Large intestine (tissue), 3 donors: ENCODE measurements at regions not wholly inside any gene's neighbourhood (a gene's known extent, or its start where the extent isn't known, plus 50 kb on each side); places are given as distances from the start of the nearest gene placed in this dataset.
A peak's percentile ranks its signal among the peaks of the same experiment; 100 is the strongest.

ENCODE experiments used
- DNase-seq, 2 donors: peaks; one replicate each; pipeline versions ENCODE4 v3.0.0 to v3.0.0-alpha.2; 2013
- H3K27ac ChIP-seq: one replicate; pipeline ENCODE4 v1.5.1; 2013; ENCODE audit warnings: low read length
- H3K27me3 ChIP-seq: 2 replicates; pipeline ENCODE4 v1.6.1; 2013; ENCODE audit warnings: low read length; ENCODE audit not compliant: control insufficient read depth, insufficient read depth
- H3K36me3 ChIP-seq: 2 replicates; pipeline ENCODE4 v1.6.1; 2013; ENCODE audit warnings: low read length; ENCODE audit not compliant: control insufficient read depth, insufficient read depth
- H3K4me1 ChIP-seq: one replicate; pipeline ENCODE4 v1.6.1; 2013; ENCODE audit warnings: low read length; ENCODE audit not compliant: control insufficient read depth, insufficient read depth
- H3K4me3 ChIP-seq: one replicate; pipeline ENCODE4 v1.5.1; 2013; ENCODE audit warnings: low read length
- H3K9me3 ChIP-seq: one replicate; pipeline ENCODE4 v1.6.1; 2013; ENCODE audit warnings: mild to moderate bottlenecking, low read depth, low read length, moderate library complexity; ENCODE audit not compliant: control insufficient read depth
- WGBS: methylation state at CpG from one replicate; pipeline ENCODE4 v1.1.5; 2013; ENCODE audit warnings: low lambda C conversion rate; ENCODE audit not compliant: insufficient coverage; 5-methylcytosine and 5-hydroxymethylcytosine counted together

DNA sequence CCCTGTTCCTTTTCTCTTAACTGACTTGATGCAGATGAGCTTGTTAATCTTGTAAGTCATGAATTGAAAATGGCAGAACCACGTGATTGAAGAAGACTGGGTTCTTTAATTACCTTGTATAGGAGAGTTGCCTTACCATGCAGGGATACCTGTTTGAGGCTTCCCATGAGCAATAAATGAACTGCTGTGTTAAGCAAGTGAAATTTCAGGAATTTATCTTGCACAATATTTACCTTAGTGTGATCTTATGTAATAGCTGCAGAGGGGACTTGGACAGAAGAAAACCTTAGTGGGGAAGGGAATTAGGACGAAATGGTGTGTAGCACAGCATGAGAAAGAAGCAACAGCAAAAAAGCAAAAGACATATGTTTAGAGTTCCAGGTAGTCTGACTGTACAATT lies 384.0 kb upstream of the TMEFF2 start:
- no peaks in the 10 kb centered on the region for H3K4me1 ChIP-seq
- peaks cover 2% of the 10 kb centered on the region for H3K9me3 ChIP-seq
- no peak overlapping the region for H3K27ac ChIP-seq
- DNase-seq: peak; percentile 4 to 33
- no peaks in the 10 kb centered on the region for H3K27me3 ChIP-seq
- no peaks in the 10 kb centered on the region for H3K36me3 ChIP-seq
- H3K4me3 ChIP-seq: no peak overlapping the region
- WGBS: 60% methylated on average over 1 of the region's 2 CpGs

GRCh38 chr2:192577706-192578105 lies 383.0 kb upstream of the TMEFF2 start:
- Histone ChIP-seq H3K4me3 (no peak overlapping the region), H3K36me3 (no peaks in the 10 kb centered on the region), H3K27me3 (no peaks in the 10 kb centered on the region), H3K27ac (no peak overlapping the region), H3K9me3 (peaks cover 2% of the 10 kb centered on the region), H3K4me1 (no peaks in the 10 kb centered on the region)
- no peak for DNase-seq

DNA sequence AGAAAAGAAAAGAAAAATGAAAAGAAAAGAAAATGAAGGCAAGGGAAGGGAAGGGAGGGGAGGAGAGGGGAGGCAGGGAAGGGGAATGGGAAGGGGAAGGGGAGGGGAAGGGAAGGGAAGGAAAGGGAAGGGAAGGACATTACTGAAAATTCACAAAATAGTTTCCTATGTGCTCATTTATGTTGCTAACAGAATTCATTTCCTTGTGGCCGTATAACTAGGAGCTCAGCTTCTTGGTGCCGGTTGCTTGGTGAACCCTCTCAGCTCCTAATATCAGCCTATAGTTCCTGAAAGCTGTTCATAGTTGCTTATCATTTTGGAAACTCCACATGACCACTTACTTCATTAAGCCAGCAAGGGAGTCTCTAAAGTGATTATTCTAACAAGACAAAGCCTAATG lies 379.8 kb upstream of the TMEFF2 start:
- no peak for DNase-seq
- no peaks in the 10 kb centered on the region for H3K4me1 ChIP-seq
- no peak overlapping the region for H3K27ac ChIP-seq
- no peaks in the 10 kb centered on the region for H3K36me3 ChIP-seq
- H3K27me3 ChIP-seq: no peaks in the 10 kb centered on the region
- H3K9me3 ChIP-seq: peaks cover 2% of the 10 kb centered on the region
- 80% methylated on average over 1 of the region's 2 CpGs for WGBS
- H3K4me3 ChIP-seq: no peak overlapping the region

- no peaks in the 10 kb centered on the region for H3K27me3 ChIP-seq
- H3K9me3 ChIP-seq: peaks cover 2% of the 10 kb centered on the region
- no peaks in the 10 kb centered on the region for H3K4me1 ChIP-seq
- H3K27ac ChIP-seq: no peak overlapping the region
- WGBS: no CpG with 5 or more reads among the region's 2 CpGs
- H3K36me3 ChIP-seq: no peaks in the 10 kb centered on the region
- H3K4me3 ChIP-seq: no peak overlapping the region
- DNase-seq: no peak
Measured at GRCh38 chr2:192571636-192572035, 376.9 kb upstream of the TMEFF2 start.

DNA sequence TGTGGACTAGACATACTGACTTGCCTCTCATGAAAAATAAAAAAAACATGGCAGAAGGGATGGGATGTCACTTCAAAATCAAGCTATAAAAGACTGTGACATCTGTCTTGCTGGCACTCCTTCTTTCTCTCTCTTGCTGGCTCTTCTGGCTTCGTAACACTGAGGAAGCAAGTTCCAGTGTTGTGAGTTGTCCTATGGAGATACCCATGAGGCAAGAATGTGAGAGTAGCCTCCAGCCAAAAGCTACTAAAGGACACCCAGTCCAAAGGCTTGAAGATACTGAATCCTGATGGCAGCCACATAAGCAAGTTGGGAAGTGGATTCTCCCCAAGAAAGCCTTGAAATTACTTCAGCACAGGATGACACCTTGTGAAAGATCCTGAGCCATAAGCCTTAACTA lies 376.1 kb upstream of the TMEFF2 start:
- Histone ChIP-seq H3K4me1 (no peaks in the 10 kb centered on the region), H3K27me3 (no peaks in the 10 kb centered on the region), H3K36me3 (no peaks in the 10 kb centered on the region), H3K4me3 (no peak overlapping the region), H3K9me3 (peaks cover 2% of the 10 kb centered on the region), H3K27ac (no peak overlapping the region)
- no CpG with 5 or more reads among the region's 1 CpG for WGBS
- DNase-seq: no peak

DNA sequence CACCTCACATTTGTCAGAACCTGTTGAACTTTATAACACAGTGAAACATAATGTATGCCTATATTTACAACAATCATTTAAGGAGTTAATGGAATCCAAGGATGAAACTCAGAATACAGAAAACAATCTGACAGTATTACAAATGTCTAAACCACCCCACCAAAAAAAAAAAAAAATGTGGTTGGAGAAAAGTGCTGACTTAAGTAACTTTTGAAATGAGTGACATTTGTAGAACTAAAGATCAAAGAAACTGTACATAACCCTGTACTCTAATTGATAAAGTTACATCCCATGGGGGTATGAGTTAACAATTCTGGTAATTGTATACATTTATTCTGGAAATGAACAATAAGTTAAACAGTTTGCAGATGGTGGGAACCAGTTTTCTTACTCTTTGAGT lies 372.1 kb upstream of the TMEFF2 start:
- Histone ChIP-seq H3K27ac (no peak overlapping the region), H3K9me3 (no peaks in the 10 kb centered on the region), H3K27me3 (no peaks in the 10 kb centered on the region), H3K4me3 (no peak overlapping the region), H3K36me3 (no peaks in the 10 kb centered on the region), H3K4me1 (no peaks in the 10 kb centered on the region)
- no peak for DNase-seq

DNA sequence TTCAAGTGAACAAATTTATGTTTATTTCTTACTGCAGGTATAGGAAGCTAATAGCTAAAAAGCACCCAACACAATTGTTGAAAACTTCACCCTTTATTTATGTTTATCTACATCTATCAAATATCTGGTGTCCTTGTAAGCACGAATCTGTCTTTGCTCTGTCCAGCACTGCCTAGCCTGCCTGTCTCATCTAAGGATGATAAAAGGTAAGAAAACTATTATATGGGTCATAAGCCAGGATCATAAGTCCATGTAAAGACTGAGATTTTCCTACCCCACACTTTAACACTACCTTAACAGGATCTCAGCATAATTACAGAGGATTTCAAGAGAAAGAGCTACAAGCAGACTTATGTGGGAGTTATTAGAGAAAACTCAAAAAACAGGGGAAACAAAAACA lies 365.6 kb upstream of the TMEFF2 start:
- DNase-seq: no peak
- Histone ChIP-seq H3K36me3 (no peaks in the 10 kb centered on the region), H3K4me1 (no peaks in the 10 kb centered on the region), H3K27me3 (no peaks in the 10 kb centered on the region), H3K9me3 (no peaks in the 10 kb centered on the region), H3K4me3 (no peak overlapping the region), H3K27ac (no peak overlapping the region)
- no CpG with 5 or more reads among the region's 1 CpG for WGBS

DNA sequence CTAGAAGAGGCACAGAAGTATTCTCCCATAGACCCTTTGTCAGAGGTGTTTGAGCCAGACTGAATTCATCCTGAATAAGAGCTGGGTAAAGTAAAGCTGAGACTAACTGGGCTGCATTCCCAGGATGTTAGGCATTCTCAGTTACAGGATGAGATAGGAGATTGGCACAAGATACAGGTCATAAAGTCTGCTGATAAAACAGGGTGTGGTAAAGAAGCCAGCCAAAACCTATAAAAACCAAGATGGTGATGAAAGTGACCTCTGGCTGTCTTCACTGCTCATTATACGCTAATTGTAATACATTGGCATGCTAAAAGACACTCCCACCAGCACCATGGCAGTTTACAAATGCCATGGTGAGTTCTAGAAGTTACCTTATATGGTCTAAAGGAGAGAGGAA lies 364.9 kb upstream of the TMEFF2 start:
- Histone ChIP-seq H3K36me3 (no peaks in the 10 kb centered on the region), H3K4me3 (no peak overlapping the region), H3K27me3 (no peaks in the 10 kb centered on the region), H3K27ac (no peak overlapping the region), H3K9me3 (no peaks in the 10 kb centered on the region), H3K4me1 (no peaks in the 10 kb centered on the region)
- WGBS: no CpG with 5 or more reads among the region's 1 CpG
- DNase-seq: no peak

- Histone ChIP-seq H3K4me1 (no peaks in the 10 kb centered on the region), H3K27ac (no peak overlapping the region), H3K36me3 (no peaks in the 10 kb centered on the region), H3K9me3 (no peaks in the 10 kb centered on the region), H3K4me3 (no peak overlapping the region), H3K27me3 (no peaks in the 10 kb centered on the region)
- no peak for DNase-seq
- 88% methylated on average over 1 of the region's 1 CpG for WGBS
Measured at GRCh38 chr2:192558637-192559036, 363.9 kb upstream of the TMEFF2 start.

DNA sequence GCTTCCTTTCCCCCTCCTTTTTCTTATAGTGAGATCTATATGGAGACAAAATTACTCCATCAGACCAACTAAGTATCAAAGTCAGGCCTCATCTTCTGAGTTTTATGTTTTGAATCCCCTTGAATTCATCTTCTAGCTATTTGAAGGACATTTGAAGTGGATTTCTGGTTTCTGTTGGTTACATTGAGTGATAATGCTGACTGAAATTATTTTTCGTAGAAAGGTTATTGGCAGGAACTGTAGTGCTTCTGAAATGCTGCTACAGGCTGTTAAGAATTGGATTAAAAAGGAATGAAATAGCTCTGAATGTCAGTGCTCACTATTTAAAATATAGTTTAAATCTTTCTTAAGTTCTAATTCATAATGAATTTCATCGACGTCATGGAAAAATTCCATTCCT lies 361.0 kb upstream of the TMEFF2 start:
- DNase-seq: no peak
- no peaks in the 10 kb centered on the region for H3K4me1 ChIP-seq
- H3K4me3 ChIP-seq: no peak overlapping the region
- H3K9me3 ChIP-seq: no peaks in the 10 kb centered on the region
- no peaks in the 10 kb centered on the region for H3K36me3 ChIP-seq
- no peaks in the 10 kb centered on the region for H3K27me3 ChIP-seq
- no peak overlapping the region for H3K27ac ChIP-seq
- 100% methylated on average over 2 of the region's 3 CpGs for WGBS

- Histone ChIP-seq H3K4me1 (no peaks in the 10 kb centered on the region), H3K27me3 (no peaks in the 10 kb centered on the region), H3K9me3 (no peaks in the 10 kb centered on the region), H3K4me3 (no peak overlapping the region), H3K36me3 (no peaks in the 10 kb centered on the region), H3K27ac (no peak overlapping the region)
- whole genome bisulfite sequencing: no CpG with 5 or more reads among the region's 3 CpGs
- no peak for DNase-seq
Measured at GRCh38 chr2:192551760-192552159, 357.0 kb upstream of the TMEFF2 start.
